ENCODE measurements at regions not wholly inside any gene's neighbourhood (a gene's known extent, or its start where the extent isn't known, plus 50 kb on each side); places are given as distances from the start of the nearest gene placed in this dataset.

GRCh38 chr5:138625134-138625533 lies 49.9 kb upstream of the HSPA9 start:
- no peaks in the 10 kb centered on the region for H3K79me2 ChIP-seq (ENCODE audit: control insufficient read depth, insufficient read depth, low read length)
- DNase-seq (ENCODE audit: low read depth, low spot score) (no peak), FAIRE-seq (no peak)
- no peaks in the 10 kb centered on the region for H3K4me1 ChIP-seq (ENCODE audit: control insufficient read depth, extremely low read depth, insufficient read depth, low read length)
- no peaks in the 10 kb centered on the region for H3K36me3 ChIP-seq (ENCODE audit: control insufficient read depth in 2 of 2, extremely low read depth in 1 of 2, insufficient read depth in 2 of 2, low read length in 2 of 2)
- dilution Hi-C loops (cut with MboI; ENCODE audit: extremely low pct_ligation_motif_present, low sequenced_read_pairs): no loop called here
- no peaks in the 10 kb centered on the region for H3K27me3 ChIP-seq (ENCODE audit: control insufficient read depth, extremely low read depth, insufficient read depth, low read length)
- H3K9me3 ChIP-seq (ENCODE audit: control insufficient read depth, low read depth, low read length): no peaks in the 10 kb centered on the region
- TF ChIP-seq, protein P1, sequence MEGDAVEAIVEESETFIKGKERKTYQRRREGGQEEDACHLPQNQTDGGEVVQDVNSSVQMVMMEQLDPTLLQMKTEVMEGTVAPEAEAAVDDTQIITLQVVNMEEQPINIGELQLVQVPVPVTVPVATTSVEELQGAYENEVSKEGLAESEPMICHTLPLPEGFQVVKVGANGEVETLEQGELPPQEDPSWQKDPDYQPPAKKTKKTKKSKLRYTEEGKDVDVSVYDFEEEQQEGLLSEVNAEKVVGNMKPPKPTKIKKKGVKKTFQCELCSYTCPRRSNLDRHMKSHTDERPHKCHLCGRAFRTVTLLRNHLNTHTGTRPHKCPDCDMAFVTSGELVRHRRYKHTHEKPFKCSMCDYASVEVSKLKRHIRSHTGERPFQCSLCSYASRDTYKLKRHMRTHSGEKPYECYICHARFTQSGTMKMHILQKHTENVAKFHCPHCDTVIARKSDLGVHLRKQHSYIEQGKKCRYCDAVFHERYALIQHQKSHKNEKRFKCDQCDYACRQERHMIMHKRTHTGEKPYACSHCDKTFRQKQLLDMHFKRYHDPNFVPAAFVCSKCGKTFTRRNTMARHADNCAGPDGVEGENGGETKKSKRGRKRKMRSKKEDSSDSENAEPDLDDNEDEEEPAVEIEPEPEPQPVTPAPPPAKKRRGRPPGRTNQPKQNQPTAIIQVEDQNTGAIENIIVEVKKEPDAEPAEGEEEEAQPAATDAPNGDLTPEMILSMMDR (optimal IDR thresholded peaks at IDR 0.05 in 1 of 3, IDR thresholded peaks at IDR 0.05 in 1 of 3, conservative IDR thresholded peaks at IDR 0.05 in 1 of 3; ENCODE audit: extremely low read depth in 1 of 3, insufficient read depth in 2 of 3, low read length in 3 of 3): no peak
- no peak for TF ChIP-seq EZH2 (IDR thresholded peaks at IDR 0.05; ENCODE audit: low read length)
- H4K20me1 ChIP-seq (ENCODE audit: control insufficient read depth, extremely low read depth, insufficient read depth, low read length): no peaks in the 10 kb centered on the region
- no peak overlapping the region for H3K27ac ChIP-seq (ENCODE audit: control insufficient read depth, insufficient read depth, low read length)
- no peak overlapping the region for H3K4me2 ChIP-seq (ENCODE audit: control insufficient read depth, extremely low read depth, insufficient read depth, low read depth, low read length)
- no peaks in the 10 kb centered on the region for H3K9me1 ChIP-seq (ENCODE audit: control insufficient read depth, extremely low read depth, insufficient read depth, low read length)
- H2AFZ ChIP-seq (ENCODE audit: control insufficient read depth, low read length): no peak overlapping the region
- H3K9ac ChIP-seq (ENCODE audit: control insufficient read depth, extremely low read depth, insufficient read depth, low read length): no peak overlapping the region
- H3K4me3 ChIP-seq (ENCODE audit: control insufficient read depth in 2 of 3, extremely low read depth in 1 of 3, insufficient read depth in 2 of 3, low read depth in 1 of 3, low read length in 3 of 3): no peak overlapping the region
